NCI-H2196 treated with DMSO at 0.1 percent for 48 hours (cell line): ENCODE measurements at regions not wholly inside any gene's neighbourhood (a gene's known extent, or its start where the extent isn't known, plus 50 kb on each side); places are given as distances from the start of the nearest gene placed in this dataset.
"Not testable (repeated sequence)": the region's sequence is repeated elsewhere in the genome, so short reads cannot be mapped to it uniquely, and the experiment has no call there.

Experiments
- DNase-seq: peaks from one replicate; lab custom pipeline; 2025; ENCODE audit not compliant: unreplicated experiment; lab: John Stamatoyannopoulos, UW

- not testable (repeated sequence) for DNase-seq
Measured at GRCh38 chr17:6373599-6373998, 61.3 kb downstream of the AIPL1 start.

GRCh38 chr17:6366221-6366666 is 68.7 kb downstream of the AIPL1 start:
- no peak for DNase-seq

GRCh38 chr17:6365200-6365943 is 69.5 kb downstream of the AIPL1 start:
- DNase-seq: no peak

GRCh38 chr17:6361733-6362132 is 73.2 kb downstream of the AIPL1 start:
- no peak for DNase-seq

- DNase-seq: no peak
Measured at GRCh38 chr17:6358131-6358530, 76.8 kb downstream of the AIPL1 start.

GRCh38 chr17:6356562-6356961 is 78.4 kb downstream of the AIPL1 start:
- no peak for DNase-seq

- DNase-seq: no peak
Measured at GRCh38 chr17:6355196-6355595, 79.7 kb downstream of the AIPL1 start.

GRCh38 chr17:6352801-6353560 is 81.9 kb downstream of the AIPL1 start:
- DNase-seq: no peak

- no peak for DNase-seq
Measured at GRCh38 chr17:6352016-6352415, 82.9 kb downstream of the AIPL1 start.

GRCh38 chr17:6350806-6351205 is 84.1 kb downstream of the AIPL1 start:
- DNase-seq: no peak

- DNase-seq: no peak
Measured at GRCh38 chr17:6348891-6349290, 86.0 kb downstream of the AIPL1 start.

- DNase-seq: no peak
Measured at GRCh38 chr17:6347776-6348175, 87.1 kb downstream of the AIPL1 start.

GRCh38 chr17:6346986-6347385 is 87.9 kb downstream of the AIPL1 start:
- DNase-seq: no peak

GRCh38 chr17:6346156-6346786 is 88.7 kb downstream of the AIPL1 start:
- DNase-seq: no peak

GRCh38 chr17:6343736-6344135 is 91.2 kb downstream of the AIPL1 start:
- DNase-seq: no peak

GRCh38 chr17:6343191-6343590 is 91.7 kb downstream of the AIPL1 start:
- DNase-seq: no peak

GRCh38 chr17:6340708-6341107 is 94.2 kb downstream of the AIPL1 start:
- no peak for DNase-seq

GRCh38 chr17:6334386-6334785 is 100.5 kb downstream of the AIPL1 start:
- no peak for DNase-seq

GRCh38 chr17:6330936-6331335 is 104.0 kb downstream of the AIPL1 start:
- DNase-seq: no peak

- DNase-seq: no peak
Measured at GRCh38 chr17:6328279-6328678, 106.6 kb downstream of the AIPL1 start.

- no peak for DNase-seq
Measured at GRCh38 chr17:6327007-6327406, 107.9 kb downstream of the AIPL1 start.

- DNase-seq: no peak
Measured at GRCh38 chr17:6326483-6326882, 108.4 kb downstream of the AIPL1 start.
